ENCODE measurements at regions not wholly inside any gene's neighbourhood (a gene's known extent, or its start where the extent isn't known, plus 50 kb on each side); places are given as distances from the start of the nearest gene placed in this dataset.

DNA sequence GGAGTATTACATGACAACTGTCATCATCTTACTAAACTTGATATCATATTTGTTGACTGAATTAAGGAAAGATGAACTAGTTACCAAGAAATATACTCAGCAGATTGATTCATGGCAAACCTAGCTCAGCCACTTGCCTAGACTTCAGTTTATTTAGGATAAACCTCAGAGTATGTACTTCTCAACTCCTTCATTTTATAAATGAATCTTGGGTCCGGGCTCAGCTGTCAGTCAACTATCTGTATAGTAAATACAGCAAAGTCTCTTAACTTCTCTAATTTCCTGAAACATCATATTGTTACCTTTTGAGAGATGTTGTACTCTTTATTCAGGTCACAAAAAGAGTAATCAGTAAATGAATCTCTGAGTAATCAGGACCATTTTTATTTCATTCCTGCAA lies 211.0 kb upstream of the KLF14 start:
- H3K9me3 Mint-ChIP-seq (ENCODE audit: low read depth) = no peaks in the 10 kb centered on the region
- no peak for DNase-seq (ENCODE audit: low spot score, unreplicated experiment)
- TF ChIP-seq, protein P1, sequence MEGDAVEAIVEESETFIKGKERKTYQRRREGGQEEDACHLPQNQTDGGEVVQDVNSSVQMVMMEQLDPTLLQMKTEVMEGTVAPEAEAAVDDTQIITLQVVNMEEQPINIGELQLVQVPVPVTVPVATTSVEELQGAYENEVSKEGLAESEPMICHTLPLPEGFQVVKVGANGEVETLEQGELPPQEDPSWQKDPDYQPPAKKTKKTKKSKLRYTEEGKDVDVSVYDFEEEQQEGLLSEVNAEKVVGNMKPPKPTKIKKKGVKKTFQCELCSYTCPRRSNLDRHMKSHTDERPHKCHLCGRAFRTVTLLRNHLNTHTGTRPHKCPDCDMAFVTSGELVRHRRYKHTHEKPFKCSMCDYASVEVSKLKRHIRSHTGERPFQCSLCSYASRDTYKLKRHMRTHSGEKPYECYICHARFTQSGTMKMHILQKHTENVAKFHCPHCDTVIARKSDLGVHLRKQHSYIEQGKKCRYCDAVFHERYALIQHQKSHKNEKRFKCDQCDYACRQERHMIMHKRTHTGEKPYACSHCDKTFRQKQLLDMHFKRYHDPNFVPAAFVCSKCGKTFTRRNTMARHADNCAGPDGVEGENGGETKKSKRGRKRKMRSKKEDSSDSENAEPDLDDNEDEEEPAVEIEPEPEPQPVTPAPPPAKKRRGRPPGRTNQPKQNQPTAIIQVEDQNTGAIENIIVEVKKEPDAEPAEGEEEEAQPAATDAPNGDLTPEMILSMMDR (IDR thresholded peaks at IDR 0.05; ENCODE audit: unreplicated experiment) = no peak
- no peaks in the 10 kb centered on the region for H3K36me3 Mint-ChIP-seq (ENCODE audit: insufficient read depth)
- H3K27me3 Mint-ChIP-seq = no peaks in the 10 kb centered on the region
- H3K4me3 Mint-ChIP-seq (ENCODE audit: low read depth) = no peak overlapping the region
- H3K27ac Mint-ChIP-seq = no peak overlapping the region
- H3K4me1 Mint-ChIP-seq (ENCODE audit: low read depth) = peaks cover 9% of the 10 kb centered on the region

DNA sequence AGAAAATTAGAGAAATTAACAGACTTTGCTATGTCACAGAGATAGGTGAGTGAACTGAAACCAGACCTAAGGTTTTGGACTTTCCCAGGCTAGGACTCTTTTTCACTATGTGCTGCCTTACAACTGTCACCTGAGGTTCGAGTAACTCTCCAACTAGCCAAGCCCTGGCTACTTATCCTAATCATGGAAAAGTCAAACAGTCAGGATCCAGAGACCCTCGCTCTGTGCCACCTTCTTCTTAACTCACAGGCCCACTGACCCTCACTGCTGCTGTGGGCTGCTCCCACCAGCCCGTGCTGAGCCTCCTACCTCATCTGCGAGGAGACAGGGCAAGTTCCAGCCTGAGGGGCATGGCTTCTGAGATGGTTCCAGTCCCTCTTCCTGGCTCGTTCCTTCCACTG lies 211.4 kb upstream of the KLF14 start:
- H3K4me1 Mint-ChIP-seq (ENCODE audit: low read depth) = peaks cover 8% of the 10 kb centered on the region
- TF ChIP-seq, protein P1 (IDR thresholded peaks at IDR 0.05; ENCODE audit: unreplicated experiment) = no peak
- no peak for DNase-seq (ENCODE audit: low spot score, unreplicated experiment)
- H3K27me3 Mint-ChIP-seq = no peaks in the 10 kb centered on the region
- no peak overlapping the region for H3K27ac Mint-ChIP-seq
- H3K4me3 Mint-ChIP-seq (ENCODE audit: low read depth) = no peak overlapping the region
- H3K9me3 Mint-ChIP-seq (ENCODE audit: low read depth) = no peaks in the 10 kb centered on the region
- no peaks in the 10 kb centered on the region for H3K36me3 Mint-ChIP-seq (ENCODE audit: insufficient read depth)

DNA sequence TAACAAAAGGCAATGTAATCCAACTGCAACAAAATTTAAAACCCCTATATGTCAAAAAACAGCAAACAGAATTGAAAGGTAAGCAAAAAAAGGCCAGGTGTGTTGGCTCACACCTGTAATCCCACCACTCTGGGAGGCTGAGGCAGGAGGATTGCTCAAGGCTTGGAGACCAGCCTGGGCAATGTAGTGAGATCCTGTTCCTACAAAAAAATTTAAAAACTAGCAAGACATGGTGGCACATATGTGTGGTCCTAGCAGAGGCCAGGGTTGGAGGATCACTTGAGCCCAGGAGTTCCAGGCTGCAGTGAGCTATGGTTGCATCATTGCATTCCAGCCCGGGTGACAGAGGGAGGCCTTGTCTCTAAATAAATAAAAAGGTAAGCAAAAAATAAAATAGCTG lies 212.1 kb upstream of the KLF14 start:
- Mint-ChIP-seq H3K4me1 (ENCODE audit: low read depth) (peaks cover 3% of the 10 kb centered on the region), H3K27ac (no peak overlapping the region), H3K36me3 (ENCODE audit: insufficient read depth) (no peaks in the 10 kb centered on the region), H3K9me3 (ENCODE audit: low read depth) (no peaks in the 10 kb centered on the region), H3K27me3 (no peaks in the 10 kb centered on the region), H3K4me3 (ENCODE audit: low read depth) (no peak overlapping the region)
- TF ChIP-seq, protein P1 (IDR thresholded peaks at IDR 0.05; ENCODE audit: unreplicated experiment) = no peak
- DNase-seq (ENCODE audit: low spot score, unreplicated experiment) = no peak

DNA sequence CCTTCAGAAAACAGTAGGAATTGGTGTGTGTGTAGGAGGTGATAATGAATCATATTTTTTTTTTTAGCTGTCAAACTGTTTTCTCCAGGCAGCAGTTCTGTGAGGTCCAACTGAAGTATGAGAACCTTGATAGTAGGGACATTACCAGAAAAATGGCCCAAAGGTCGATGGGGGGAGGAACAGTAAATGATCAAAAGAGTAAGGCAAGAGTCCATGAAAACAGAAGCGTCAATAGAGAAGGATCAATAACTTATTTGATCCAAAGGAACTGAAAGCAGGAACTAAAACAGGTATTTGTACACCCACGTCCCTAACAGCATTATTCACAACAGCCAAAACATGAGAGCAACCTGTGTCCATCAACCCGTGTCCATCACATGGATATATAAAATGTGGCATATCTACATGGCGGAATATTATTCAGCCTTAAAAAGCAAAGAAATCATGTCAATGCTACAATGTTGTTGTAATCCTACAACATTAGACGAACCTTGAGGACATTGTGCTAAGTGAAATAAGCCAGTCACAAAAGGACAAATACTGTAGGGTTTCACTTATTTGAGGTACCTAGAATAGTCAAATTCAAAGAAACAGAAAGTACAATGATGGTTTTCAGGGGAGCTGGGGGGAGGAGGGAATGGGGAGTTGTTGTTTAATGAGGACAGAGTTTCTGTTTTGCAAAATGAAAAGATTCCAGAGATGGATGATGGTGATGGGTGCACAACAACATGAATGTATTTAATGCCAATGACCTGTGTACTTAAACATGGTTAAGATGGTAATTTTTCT lies 214.0 kb upstream of the KLF14 start:
- Mint-ChIP-seq H3K27me3 (no peaks in the 10 kb centered on the region), H3K4me3 (ENCODE audit: low read depth) (no peak overlapping the region), H3K36me3 (ENCODE audit: insufficient read depth) (no peaks in the 10 kb centered on the region), H3K4me1 (ENCODE audit: low read depth) (no peaks in the 10 kb centered on the region), H3K9me3 (ENCODE audit: low read depth) (no peaks in the 10 kb centered on the region), H3K27ac (no peak overlapping the region)
- DNase-seq (ENCODE audit: low spot score, unreplicated experiment) = no peak
- TF ChIP-seq, protein P1 (IDR thresholded peaks at IDR 0.05; ENCODE audit: unreplicated experiment) = no peak

DNA sequence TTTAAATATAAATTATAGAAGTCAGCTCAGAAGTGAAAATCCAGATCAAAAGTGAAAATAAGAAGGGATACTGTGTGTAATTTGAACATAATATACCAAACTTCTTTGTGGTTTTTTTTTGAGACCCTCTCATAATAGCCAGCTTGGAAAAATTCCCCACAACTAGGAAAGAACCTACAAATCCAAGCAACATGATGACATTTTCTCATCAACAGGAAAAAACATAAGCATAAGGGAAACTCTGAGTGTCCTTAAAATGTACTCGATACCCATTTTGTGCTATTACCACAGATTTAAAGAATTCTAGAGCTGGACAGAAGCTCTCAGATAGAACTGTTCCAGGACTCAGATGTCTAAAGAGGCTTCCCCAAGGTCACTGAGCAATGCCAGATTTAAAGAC lies 214.8 kb upstream of the KLF14 start:
- H3K36me3 Mint-ChIP-seq (ENCODE audit: insufficient read depth) = no peaks in the 10 kb centered on the region

More for the DNA sequence above, 214.8 kb upstream of the KLF14 start:
- no peak overlapping the region for H3K27ac Mint-ChIP-seq
- no peaks in the 10 kb centered on the region for H3K9me3 Mint-ChIP-seq (ENCODE audit: low read depth)
- no peak overlapping the region for H3K4me3 Mint-ChIP-seq (ENCODE audit: low read depth)
- no peaks in the 10 kb centered on the region for H3K27me3 Mint-ChIP-seq
- TF ChIP-seq, protein P1 (IDR thresholded peaks at IDR 0.05; ENCODE audit: unreplicated experiment) = no peak
- DNase-seq (ENCODE audit: low spot score, unreplicated experiment) = no peak
- H3K4me1 Mint-ChIP-seq (ENCODE audit: low read depth) = no peaks in the 10 kb centered on the region
